IPS-15b (cell line): ENCODE measurements at regions not wholly inside any gene's neighbourhood (a gene's known extent, or its start where the extent isn't known, plus 50 kb on each side); places are given as distances from the start of the nearest gene placed in this dataset.
"Not testable (repeated sequence)": the region's sequence is repeated elsewhere in the genome, so short reads cannot be mapped to it uniquely, and the experiment has no call there.

Source experiments
- H3K27me3 ChIP-seq: one replicate; pipeline ENCODE4 v1.6.1; 2013; ENCODE audit warnings: low read length; ENCODE audit not compliant: control insufficient read depth, insufficient read depth
- H3K36me3 ChIP-seq: one replicate; pipeline ENCODE4 v1.6.1; 2013; ENCODE audit warnings: low read length; ENCODE audit not compliant: control insufficient read depth, insufficient read depth
- H3K4me1 ChIP-seq: one replicate; pipeline ENCODE4 v1.6.1; 2013; ENCODE audit warnings: mild to moderate bottlenecking, low read length; ENCODE audit not compliant: control insufficient read depth, insufficient read depth
- H3K4me3 ChIP-seq: one replicate; pipeline ENCODE4 v1.5.1; 2013; ENCODE audit warnings: low read depth, low read length
- H3K9ac ChIP-seq: one replicate; pipeline ENCODE4 v1.6.1; 2013; ENCODE audit warnings: low read depth, mild to moderate bottlenecking, low read length
- H3K9me3 ChIP-seq: one replicate; pipeline ENCODE4 v1.6.1; 2013; ENCODE audit warnings: mild to moderate bottlenecking, low read length; ENCODE audit not compliant: control insufficient read depth, insufficient read depth

DNA sequence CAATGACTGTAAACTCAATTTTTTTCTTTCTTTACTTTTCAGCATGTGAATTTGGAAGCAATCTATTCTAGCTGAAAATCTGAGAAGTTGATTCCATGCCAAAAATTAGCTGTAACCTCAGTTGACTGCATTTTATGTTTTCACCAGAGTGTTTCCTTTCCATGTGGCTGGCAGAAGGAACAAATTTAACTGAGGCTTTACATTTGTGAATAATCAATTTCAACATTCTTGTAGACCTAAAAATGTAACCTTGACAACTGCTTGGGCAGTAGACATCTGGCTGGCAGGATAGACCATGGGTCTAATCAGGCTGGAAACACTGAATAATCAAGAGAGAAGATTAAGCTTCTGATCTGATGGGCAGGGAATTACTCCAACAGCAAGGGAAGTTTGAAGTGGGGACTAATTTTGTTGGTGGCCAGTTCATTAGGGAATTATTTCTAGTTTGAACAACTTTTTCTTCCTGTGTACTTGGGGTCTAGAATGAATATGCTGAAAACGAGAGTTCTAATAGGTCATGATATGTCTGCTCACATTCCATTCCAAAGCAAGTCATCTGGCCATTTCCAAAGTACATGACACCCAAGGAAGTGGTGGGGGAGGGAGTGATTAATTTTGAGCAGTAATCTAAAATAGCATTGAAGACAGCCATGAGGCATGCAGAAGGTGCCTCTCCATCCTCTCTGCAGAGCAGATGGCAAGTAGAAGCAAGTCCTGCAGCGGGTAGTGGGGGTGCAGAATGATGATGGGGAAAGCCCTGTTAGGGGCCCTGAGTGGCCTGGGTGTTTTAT, 68.2 kb downstream of the ATP23 start:
- Histone ChIP-seq H3K4me3 (no peak overlapping the region), H3K4me1 (no peaks in the 10 kb centered on the region), H3K9me3 (no peaks in the 10 kb centered on the region), H3K36me3 (no peaks in the 10 kb centered on the region), H3K9ac (no peak overlapping the region), H3K27me3 (no peaks in the 10 kb centered on the region)

DNA sequence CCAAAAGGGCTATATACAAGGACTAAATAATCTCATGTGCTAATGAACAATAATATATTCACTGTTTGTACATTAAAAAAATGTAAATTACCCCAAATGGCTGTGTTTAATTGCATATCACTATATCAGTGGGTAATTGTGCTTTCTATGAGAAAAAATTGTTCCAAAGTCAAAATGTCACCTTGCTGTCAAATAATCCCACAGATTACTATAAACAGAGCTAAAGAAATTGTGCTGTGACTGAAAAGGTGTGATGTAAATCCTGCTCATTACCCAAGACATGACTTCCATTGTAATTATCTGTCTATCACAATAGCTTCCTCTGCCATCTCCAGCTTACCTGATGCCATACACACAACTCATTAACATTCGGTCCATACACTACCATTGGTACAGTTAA, 70.3 kb downstream of the ATP23 start:
- H3K9ac ChIP-seq: no peak overlapping the region
- H3K27me3 ChIP-seq: no peaks in the 10 kb centered on the region
- no peaks in the 10 kb centered on the region for H3K36me3 ChIP-seq
- no peaks in the 10 kb centered on the region for H3K4me1 ChIP-seq
- no peak overlapping the region for H3K4me3 ChIP-seq
- no peaks in the 10 kb centered on the region for H3K9me3 ChIP-seq

DNA sequence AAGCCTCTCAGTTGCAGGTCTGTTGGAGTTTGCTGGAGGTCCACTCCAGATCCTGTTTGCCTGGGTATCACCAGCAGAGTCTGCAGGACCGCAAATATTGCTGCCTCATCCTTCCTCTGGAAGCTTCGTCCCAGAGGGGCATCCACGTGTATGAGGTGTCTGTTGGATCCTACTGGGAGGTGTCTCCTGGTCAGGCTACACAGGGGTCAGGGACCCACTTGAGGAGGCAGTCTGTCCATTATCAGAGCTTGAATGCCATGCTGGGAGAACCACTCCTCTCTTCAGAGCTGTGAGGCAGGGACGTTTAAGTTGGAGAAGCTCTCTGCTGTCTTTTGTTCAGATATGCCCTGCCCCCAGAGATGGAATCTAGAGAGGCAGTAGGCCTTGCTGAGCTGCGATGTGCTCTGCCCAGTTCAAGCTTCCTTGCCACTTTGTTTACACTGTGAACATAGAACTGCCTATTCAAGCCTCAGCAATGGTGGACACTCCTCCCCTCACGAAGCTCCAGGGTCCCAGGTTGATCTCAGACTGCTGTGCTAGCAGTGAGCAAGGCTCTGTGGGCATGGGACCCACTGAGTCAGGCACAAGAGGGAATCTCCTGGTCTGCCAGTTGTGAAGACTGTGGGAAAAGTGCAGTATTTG, 81.1 kb downstream of the ATP23 start:
- H3K36me3 ChIP-seq, H3K9ac ChIP-seq, H3K27me3 ChIP-seq, H3K4me1 ChIP-seq, H3K9me3 ChIP-seq, H3K4me3 ChIP-seq: not testable (repeated sequence)

DNA sequence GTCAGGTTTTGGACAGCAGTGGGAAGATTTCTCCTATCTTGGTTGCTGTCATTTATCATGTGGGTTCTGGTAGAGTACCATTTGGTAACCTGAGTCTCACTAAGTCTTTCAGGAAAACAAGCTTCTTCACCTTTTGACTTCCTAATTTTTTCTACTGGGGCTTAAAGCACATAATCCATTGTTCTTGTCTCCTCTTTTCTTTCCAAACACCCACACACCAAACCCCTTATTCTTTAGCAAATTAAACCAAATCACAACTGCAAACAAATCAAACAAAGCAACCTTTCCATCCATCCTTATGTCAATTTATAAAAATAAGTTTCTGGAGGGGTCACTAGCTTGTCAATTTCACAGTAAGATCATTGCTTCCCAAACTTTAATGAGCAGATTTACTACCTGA, 84.1 kb downstream of the ATP23 start:
- Histone ChIP-seq H3K4me1 (peaks cover 3% of the 10 kb centered on the region), H3K36me3 (no peaks in the 10 kb centered on the region), H3K9me3 (no peaks in the 10 kb centered on the region), H3K4me3 (no peak overlapping the region), H3K9ac (no peak overlapping the region), H3K27me3 (no peaks in the 10 kb centered on the region)

DNA sequence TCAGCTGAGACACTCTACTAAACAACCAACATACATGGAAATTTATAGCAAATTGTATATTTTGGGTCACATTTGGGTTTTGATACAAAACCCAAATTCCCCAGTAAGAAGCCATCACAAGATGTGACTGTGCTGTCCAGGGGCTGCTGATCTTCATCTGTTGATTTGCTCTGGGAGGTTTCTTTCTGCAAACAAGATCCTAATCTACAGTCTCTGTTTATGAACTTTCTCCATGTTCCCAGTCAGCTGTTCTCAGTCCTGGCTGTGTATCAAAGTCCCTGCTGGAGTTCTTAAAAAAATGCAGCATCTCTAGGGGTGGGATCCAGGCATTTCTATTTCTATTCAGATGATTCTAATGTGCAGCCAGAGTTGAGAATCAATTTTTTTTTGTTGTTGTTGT, 85.1 kb downstream of the ATP23 start:
- Histone ChIP-seq H3K36me3 (no peaks in the 10 kb centered on the region), H3K4me1 (peaks cover 3% of the 10 kb centered on the region), H3K27me3 (no peaks in the 10 kb centered on the region), H3K4me3 (no peak overlapping the region), H3K9me3 (no peaks in the 10 kb centered on the region), H3K9ac (no peak overlapping the region)

DNA sequence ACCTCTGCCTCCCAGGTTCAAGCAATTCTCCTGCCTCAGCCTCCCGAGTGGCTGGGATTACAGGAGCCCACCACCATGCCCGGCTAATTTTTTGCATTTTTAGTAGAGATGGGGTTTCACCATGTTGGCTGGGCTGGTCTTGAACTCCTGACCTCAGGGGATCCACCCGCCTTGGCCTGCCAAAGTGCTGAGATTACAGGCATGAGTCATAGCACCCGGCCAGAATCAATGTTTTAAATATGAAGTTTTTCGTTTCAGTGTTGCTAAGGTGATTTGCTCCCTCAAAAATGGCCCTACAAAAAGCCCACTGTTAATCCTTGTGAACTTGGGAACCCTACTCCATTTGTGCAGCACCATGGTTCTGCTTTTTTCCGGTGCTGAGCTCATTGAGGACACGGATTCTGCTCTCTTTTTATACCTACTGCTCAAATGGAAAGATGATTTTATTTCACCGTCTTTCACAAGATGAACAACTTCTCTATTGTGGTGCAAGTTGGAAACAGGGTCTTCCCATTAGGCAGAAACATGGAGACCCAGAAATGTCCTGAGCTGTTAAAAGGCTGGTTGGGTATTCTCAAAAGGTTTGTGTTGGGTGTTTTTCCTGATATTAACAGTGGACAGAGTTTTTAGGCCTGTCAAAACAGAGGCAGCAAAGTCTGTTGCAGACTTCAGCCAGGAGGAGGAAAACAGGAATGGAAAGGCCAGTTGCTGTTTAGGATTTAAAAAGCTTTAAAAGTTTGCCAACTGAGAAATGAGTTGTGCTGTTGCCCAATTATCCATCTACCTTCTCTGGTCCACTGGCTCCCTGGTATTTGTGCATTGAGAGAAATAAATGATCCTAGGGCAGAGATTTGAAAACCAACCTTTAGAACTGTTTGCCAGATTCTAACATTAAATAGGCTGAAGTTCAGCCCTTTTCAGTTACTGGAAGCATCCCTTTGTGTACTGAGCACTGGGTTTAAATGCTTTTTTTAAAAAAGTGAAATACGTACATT, 85.8 kb downstream of the ATP23 start:
- H3K27me3 ChIP-seq: no peaks in the 10 kb centered on the region
- no peaks in the 10 kb centered on the region for H3K9me3 ChIP-seq
- no peaks in the 10 kb centered on the region for H3K36me3 ChIP-seq
- H3K4me3 ChIP-seq: no peak overlapping the region
- H3K4me1 ChIP-seq: peaks cover 3% of the 10 kb centered on the region
- no peak overlapping the region for H3K9ac ChIP-seq

DNA sequence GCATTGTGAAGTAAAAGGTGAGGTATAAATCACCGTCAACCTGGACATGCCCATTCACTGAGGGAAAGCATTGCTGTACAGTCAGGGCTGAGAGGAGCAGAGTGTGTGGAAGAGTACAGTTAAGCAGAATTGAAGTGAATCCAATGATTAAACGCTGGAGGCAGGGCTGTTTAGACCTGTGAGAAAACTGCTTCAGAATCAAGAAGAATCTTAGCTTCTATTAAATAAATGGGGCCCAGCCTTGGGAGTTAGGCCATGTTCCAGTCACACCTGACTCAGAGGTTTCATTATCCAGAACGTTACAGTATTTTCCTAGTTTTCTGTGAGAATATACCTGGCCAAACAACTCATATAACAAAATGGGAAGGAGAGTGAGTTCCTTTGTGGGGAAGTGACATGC, 86.9 kb downstream of the ATP23 start:
- Histone ChIP-seq H3K36me3 (no peaks in the 10 kb centered on the region), H3K4me1 (peaks cover 3% of the 10 kb centered on the region), H3K27me3 (no peaks in the 10 kb centered on the region), H3K9me3 (no peaks in the 10 kb centered on the region), H3K4me3 (no peak overlapping the region), H3K9ac (no peak overlapping the region)

DNA sequence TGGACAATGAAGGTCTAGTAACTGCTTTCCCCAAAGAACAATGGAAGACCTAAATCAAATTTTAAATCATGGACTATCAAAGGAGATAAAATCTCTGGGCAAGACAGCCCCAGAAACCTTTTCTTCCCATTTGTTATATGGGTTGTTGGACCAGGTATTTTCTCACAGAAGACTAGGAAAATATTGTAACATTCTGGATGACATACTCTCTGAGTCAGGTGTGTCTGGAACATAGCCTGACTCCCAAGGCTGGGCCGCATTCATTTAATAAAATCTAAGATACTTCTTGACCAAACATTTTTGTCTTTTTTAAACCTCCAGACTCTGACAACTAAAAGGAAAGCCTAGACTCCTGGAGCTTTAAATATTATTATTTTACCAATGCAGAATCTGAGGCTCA, 87.9 kb downstream of the ATP23 start:
- H3K4me3 ChIP-seq: no peak overlapping the region

DNA sequence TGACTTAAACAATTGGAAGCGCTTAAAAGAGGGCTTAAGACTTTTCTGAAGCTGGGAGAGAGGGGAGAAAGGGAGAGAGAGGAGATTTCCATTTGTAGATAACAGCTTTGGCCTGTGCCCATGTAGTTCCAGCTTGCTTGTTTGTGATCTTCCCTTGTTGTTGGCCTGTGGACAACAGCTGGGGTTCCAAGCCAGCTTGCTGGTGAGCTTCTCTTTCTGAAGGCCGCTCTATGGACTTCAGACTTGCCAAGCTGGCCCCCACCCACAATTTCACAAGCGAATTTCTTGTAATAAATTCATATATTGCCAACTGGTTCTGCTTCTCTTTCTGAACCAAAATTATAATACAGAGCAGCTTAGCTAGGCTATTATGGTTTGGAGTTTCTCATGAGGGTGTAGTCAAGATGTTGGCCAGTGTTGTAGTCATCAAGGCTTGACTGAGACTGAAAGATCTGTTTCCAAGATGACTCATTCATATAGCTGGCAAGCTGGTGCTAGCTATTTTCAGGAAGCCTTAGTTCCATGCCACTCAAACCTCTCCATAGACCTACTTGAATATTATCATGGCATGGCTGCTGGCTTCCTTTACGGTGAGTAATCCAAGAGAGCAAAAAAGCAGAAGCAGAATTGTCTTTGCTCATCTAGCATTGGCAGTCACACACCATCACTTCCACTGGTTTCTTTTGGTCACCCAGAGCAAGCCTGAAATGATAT, 89.4 kb downstream of the ATP23 start:
- H3K9ac ChIP-seq: no peak overlapping the region
- H3K36me3 ChIP-seq: no peaks in the 10 kb centered on the region
- H3K4me1 ChIP-seq: peaks cover 3% of the 10 kb centered on the region
- no peak overlapping the region for H3K4me3 ChIP-seq
- no peaks in the 10 kb centered on the region for H3K9me3 ChIP-seq
- no peaks in the 10 kb centered on the region for H3K27me3 ChIP-seq

More for the DNA sequence above, 87.9 kb downstream of the ATP23 start:
- no peaks in the 10 kb centered on the region for H3K36me3 ChIP-seq
- H3K9me3 ChIP-seq: no peaks in the 10 kb centered on the region
- no peak overlapping the region for H3K9ac ChIP-seq
- H3K27me3 ChIP-seq: no peaks in the 10 kb centered on the region
- H3K4me1 ChIP-seq: peaks cover 3% of the 10 kb centered on the region

DNA sequence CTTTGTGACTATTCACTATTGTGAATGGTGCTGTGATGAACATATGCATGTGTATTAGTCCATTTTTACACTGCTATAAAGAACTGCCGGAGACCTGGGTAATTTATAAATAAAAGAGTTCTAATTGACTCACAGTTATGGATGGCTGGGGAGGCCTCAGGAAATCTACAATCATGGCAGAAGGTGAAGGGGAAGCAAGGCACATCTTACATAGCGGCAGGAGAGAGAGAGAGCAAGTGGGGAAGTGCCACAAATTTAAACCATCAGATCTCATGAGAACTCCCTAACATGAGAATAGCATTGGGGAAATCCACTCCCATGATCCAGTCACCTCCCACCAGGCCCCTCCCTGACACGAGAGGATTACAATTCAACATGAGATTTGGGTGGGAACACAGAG, 90.8 kb downstream of the ATP23 start:
- Histone ChIP-seq H3K36me3 (no peaks in the 10 kb centered on the region), H3K9me3 (no peaks in the 10 kb centered on the region), H3K27me3 (no peaks in the 10 kb centered on the region), H3K4me1 (no peaks in the 10 kb centered on the region), H3K4me3 (no peak overlapping the region), H3K9ac (no peak overlapping the region)

DNA sequence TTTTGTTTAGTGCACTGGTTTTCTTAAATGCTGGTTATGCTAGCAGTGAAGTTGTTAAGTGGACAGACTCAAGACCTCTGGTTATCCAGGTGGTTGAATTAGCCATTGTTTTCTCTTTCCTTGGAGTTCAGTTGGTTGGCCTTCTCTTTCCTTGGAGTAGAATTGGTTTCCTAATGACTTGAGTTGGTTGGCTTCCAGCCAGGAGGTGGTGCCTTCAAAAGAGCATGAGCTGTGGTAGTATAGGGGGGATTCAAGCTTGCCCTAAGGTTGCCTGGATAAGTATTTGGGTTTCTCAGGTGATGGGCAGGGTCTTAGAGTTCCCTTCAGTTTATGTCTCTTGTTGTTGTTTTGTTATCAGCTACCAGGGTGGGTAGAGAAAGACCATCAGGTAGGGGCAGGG, 92.5 kb downstream of the ATP23 start:
- H3K4me3 ChIP-seq: no peak overlapping the region
- no peaks in the 10 kb centered on the region for H3K27me3 ChIP-seq
- no peak overlapping the region for H3K9ac ChIP-seq
- no peaks in the 10 kb centered on the region for H3K36me3 ChIP-seq
- no peaks in the 10 kb centered on the region for H3K4me1 ChIP-seq
- H3K9me3 ChIP-seq: no peaks in the 10 kb centered on the region
